ENCODE measurements at regions not wholly inside any gene's neighbourhood (a gene's known extent, or its start where the extent isn't known, plus 50 kb on each side); places are given as distances from the start of the nearest gene placed in this dataset.

DNA sequence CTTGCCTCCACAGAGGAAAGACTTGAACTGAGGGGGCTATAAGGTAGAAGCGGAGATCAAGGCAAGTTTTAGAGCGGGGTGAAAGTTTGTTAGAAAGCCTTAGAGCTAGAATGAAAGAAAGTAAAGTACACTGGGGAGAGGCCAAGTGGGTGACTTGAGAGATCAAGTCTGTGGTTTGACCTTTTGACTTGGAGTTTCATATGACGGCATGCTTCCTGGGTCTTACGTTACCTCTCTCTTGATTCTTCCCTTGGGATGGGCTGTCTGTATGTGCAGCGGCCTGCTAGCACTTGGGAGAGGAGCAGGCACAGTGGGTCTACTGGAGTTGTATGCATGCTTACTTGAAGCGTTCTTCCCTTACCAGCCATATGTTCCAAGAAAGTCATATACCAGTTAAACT lies 1768.5 kb downstream of the PCDH9 start:
- TF ChIP-seq ZNF333 (CRISPR knock-in tag; IDR thresholded peaks at IDR 0.05; ENCODE audit: borderline replicate concordance) (no peak), SALL1 (CRISPR knock-in tag; IDR thresholded peaks at IDR 0.05) (no peak), ZNF75D (CRISPR knock-in tag; IDR thresholded peaks at IDR 0.05; ENCODE audit: borderline replicate concordance) (no peak), MTF1 (CRISPR knock-in tag; IDR thresholded peaks at IDR 0.05) (no peak), HNRNPH1 (optimal IDR thresholded peaks at IDR 0.05; ENCODE audit: low read depth, low read length) (no peak), ZNF543 (CRISPR knock-in tag; IDR thresholded peaks at IDR 0.05) (no peak), ZNF558 (CRISPR knock-in tag; IDR thresholded peaks at IDR 0.05; ENCODE audit: borderline replicate concordance) (no peak), ZNF629 (CRISPR knock-in tag; conservative IDR thresholded peaks at IDR 0.05) (no peak), SSRP1 (CRISPR knock-in tag; IDR thresholded peaks at IDR 0.05) (no peak), GFI1 (CRISPR knock-in tag; IDR thresholded peaks at IDR 0.05; ENCODE audit: borderline replicate concordance) (no peak), FOXK2 (IDR thresholded peaks at IDR 0.05) (no peak), ZNF615 (CRISPR knock-in tag; IDR thresholded peaks at IDR 0.05; ENCODE audit: borderline replicate concordance) (no peak), NPAS2 (CRISPR knock-in tag; IDR thresholded peaks at IDR 0.05; ENCODE audit: borderline replicate concordance) (no peak)
- TF ChIP-seq, protein P1, sequence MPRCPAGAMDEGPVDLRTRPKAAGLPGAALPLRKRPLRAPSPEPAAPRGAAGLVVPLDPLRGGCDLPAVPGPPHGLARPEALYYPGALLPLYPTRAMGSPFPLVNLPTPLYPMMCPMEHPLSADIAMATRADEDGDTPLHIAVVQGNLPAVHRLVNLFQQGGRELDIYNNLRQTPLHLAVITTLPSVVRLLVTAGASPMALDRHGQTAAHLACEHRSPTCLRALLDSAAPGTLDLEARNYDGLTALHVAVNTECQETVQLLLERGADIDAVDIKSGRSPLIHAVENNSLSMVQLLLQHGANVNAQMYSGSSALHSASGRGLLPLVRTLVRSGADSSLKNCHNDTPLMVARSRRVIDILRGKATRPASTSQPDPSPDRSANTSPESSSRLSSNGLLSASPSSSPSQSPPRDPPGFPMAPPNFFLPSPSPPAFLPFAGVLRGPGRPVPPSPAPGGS (CRISPR knock-in tag; IDR thresholded peaks at IDR 0.05) = no peak
- TF ChIP-seq, protein P2, sequence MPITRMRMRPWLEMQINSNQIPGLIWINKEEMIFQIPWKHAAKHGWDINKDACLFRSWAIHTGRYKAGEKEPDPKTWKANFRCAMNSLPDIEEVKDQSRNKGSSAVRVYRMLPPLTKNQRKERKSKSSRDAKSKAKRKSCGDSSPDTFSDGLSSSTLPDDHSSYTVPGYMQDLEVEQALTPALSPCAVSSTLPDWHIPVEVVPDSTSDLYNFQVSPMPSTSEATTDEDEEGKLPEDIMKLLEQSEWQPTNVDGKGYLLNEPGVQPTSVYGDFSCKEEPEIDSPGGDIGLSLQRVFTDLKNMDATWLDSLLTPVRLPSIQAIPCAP (CRISPR knock-in tag; IDR thresholded peaks at IDR 0.05; ENCODE audit: low read depth) = no peak
- TF ChIP-seq, protein P3, sequence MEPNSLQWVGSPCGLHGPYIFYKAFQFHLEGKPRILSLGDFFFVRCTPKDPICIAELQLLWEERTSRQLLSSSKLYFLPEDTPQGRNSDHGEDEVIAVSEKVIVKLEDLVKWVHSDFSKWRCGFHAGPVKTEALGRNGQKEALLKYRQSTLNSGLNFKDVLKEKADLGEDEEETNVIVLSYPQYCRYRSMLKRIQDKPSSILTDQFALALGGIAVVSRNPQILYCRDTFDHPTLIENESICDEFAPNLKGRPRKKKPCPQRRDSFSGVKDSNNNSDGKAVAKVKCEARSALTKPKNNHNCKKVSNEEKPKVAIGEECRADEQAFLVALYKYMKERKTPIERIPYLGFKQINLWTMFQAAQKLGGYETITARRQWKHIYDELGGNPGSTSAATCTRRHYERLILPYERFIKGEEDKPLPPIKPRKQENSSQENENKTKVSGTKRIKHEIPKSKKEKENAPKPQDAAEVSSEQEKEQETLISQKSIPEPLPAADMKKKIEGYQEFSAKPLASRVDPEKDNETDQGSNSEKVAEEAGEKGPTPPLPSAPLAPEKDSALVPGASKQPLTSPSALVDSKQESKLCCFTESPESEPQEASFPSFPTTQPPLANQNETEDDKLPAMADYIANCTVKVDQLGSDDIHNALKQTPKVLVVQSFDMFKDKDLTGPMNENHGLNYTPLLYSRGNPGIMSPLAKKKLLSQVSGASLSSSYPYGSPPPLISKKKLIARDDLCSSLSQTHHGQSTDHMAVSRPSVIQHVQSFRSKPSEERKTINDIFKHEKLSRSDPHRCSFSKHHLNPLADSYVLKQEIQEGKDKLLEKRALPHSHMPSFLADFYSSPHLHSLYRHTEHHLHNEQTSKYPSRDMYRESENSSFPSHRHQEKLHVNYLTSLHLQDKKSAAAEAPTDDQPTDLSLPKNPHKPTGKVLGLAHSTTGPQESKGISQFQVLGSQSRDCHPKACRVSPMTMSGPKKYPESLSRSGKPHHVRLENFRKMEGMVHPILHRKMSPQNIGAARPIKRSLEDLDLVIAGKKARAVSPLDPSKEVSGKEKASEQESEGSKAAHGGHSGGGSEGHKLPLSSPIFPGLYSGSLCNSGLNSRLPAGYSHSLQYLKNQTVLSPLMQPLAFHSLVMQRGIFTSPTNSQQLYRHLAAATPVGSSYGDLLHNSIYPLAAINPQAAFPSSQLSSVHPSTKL (CRISPR knock-in tag; IDR thresholded peaks at IDR 0.05) = no peak
- Histone ChIP-seq H3K9me3 (ENCODE audit: low read length) (no peaks in the 10 kb centered on the region), H3K79me2 (ENCODE audit: insufficient read depth, low read length) (no peaks in the 10 kb centered on the region), H4K20me1 (ENCODE audit: insufficient read depth, low read length) (no peaks in the 10 kb centered on the region), H3K36me3 (replicated peaks in 1 of 2; ENCODE audit: control insufficient read depth in 1 of 2, insufficient read depth in 2 of 2, low read length in 2 of 2) (no peaks in the 10 kb centered on the region), H3K9ac (ENCODE audit: insufficient read depth, low read depth, low read length) (no peak overlapping the region), H3K4me3 (replicated peaks in 1 of 3; ENCODE audit: insufficient read depth in 1 of 3, low read depth in 2 of 3, low read length in 3 of 3) (no peak overlapping the region), H2AFZ (ENCODE audit: low read length) (no peak overlapping the region), H3K4me1 (ENCODE audit: insufficient read depth, low read length) (no peaks in the 10 kb centered on the region), H3K4me2 (ENCODE audit: low read depth, low read length) (no peak overlapping the region), H3K27me3 (ENCODE audit: control insufficient read depth in 1 of 2, insufficient read depth in 2 of 2, low read length in 2 of 2) (no peaks in the 10 kb centered on the region), H3K27ac (ENCODE audit: extremely low read length, insufficient read depth, low read length) (no peak overlapping the region)
- CTCF ChIA-PET (ENCODE audit: low intra/inter-chr PET ratio, low total read pairs) = no interaction called here
- intact Hi-C loops (cut with micrococcal nuclease; ENCODE audit: unreplicated experiment) (no loop called here), in situ Hi-C loops (cut with HindIII; ENCODE audit: extremely low pct_ligation_motif_present, low pct_unique_long_range_greater_than_20kb) (no loop called here)
- DNase-seq (ENCODE audit: low spot score) (no peak), FAIRE-seq (no peak), ATAC-seq (no peak)
- BruUV-seq (replicated peaks) = no TSS peak
- 22% methylated on average over 6 of the region's 6 CpGs for WGBS (ENCODE audit: low lambda C conversion rate)
- POLR2A ChIA-PET = no interaction called here
